Omental fat pad (tissue), 3 donors: ENCODE measurements at regions not wholly inside any gene's neighbourhood (a gene's known extent, or its start where the extent isn't known, plus 50 kb on each side); places are given as distances from the start of the nearest gene placed in this dataset.

Source experiments
- ATAC-seq: fragments of 150-250 bp; one replicate; pipeline ENCODE4 v1.9.1; 2016; ENCODE audit warnings: mild to moderate bottlenecking, moderate library complexity; ENCODE audit not compliant: low FRiP score
- DNase-seq: peaks from one replicate; pipeline ENCODE4 v3.0.0-alpha.2; 2019; ENCODE audit warnings: low spot score
- CTCF ChIP-seq, 3 donors: fragments of 450-650 bp; IDR thresholded peaks; one replicate each; pipeline ENCODE4 v1.5.1; 2016 to 2017; ENCODE audit warnings: antibody characterized with exemption in 3 of 3, mild to moderate bottlenecking in 3 of 3, moderate library complexity in 2 of 3

GRCh38 chr17:37844977-37845293 is 79.3 kb upstream of the TBC1D3K start:
- no peak for DNase-seq
- ATAC-seq: no peak
- no peak for TF ChIP-seq CTCF (IDR thresholded peaks at IDR 0.05)

- DNase-seq: no peak
- peak in 1 of 3 donors; percentile 65 for TF ChIP-seq CTCF (IDR thresholded peaks at IDR 0.05)
- peak; percentile 80 for ATAC-seq
Observed at GRCh38 chr17:37844158-37844976, 79.8 kb upstream of the TBC1D3K start.

- DNase-seq (no peak), ATAC-seq (no peak)
- TF ChIP-seq CTCF (IDR thresholded peaks at IDR 0.05): no peak
Observed at GRCh38 chr17:37842401-37842800, 81.8 kb upstream of the TBC1D3K start.

GRCh38 chr17:37841232-37841631 is 83.0 kb upstream of the TBC1D3K start:
- no peak for TF ChIP-seq CTCF (IDR thresholded peaks at IDR 0.05)
- ATAC-seq (no peak), DNase-seq (no peak)

- ATAC-seq: no peak
- no peak for TF ChIP-seq CTCF (IDR thresholded peaks at IDR 0.05)
Observed at GRCh38 chr17:37840576-37840975, 83.6 kb upstream of the TBC1D3K start.

GRCh38 chr17:37839196-37839978 is 84.8 kb upstream of the TBC1D3K start:
- DNase-seq: no peak
- no peak for TF ChIP-seq CTCF (IDR thresholded peaks at IDR 0.05)
- ATAC-seq: no peak

More at GRCh38 chr17:37840576-37840975, 83.6 kb upstream of the TBC1D3K start:
- no peak for DNase-seq
